ENCODE measurements at regions not wholly inside any gene's neighbourhood (a gene's known extent, or its start where the extent isn't known, plus 50 kb on each side); places are given as distances from the start of the nearest gene placed in this dataset.

DNA sequence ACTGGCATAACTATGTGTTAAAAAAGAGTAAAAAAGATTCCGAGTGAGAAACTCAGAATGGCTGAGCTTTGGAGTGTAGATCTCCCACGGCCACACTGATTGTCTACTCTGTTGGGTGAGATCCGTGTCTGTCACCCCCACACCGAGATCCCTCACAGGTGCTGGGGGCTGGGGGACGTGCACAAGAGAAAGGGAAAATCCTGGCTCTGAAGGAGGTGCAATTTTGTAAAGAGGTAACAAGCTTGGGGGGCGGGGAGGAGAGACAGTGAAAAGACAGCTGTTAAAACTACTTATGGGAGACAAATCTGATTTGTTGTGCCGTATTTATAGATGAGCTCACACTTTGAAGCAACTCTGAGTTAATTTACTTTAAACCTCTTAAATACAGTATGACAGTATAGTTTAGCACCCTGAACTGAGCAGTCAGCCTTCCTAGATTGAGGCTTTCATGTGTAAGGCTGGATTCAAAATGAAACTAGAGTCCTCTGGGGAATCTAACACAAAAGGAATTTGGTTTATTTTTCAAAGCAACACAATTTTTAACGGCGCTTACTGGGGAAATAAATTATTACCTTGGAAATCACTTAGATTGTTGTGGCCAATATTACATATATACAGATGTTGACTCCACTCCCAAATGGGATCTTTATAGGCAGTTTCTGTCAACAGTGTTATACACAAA is 167.4 kb upstream of the RGS6 start:
- TF ChIP-seq CTCF (IDR thresholded peaks at IDR 0.05; ENCODE audit: borderline replicate concordance, extremely low read depth, low read length, poor library complexity, severe bottlenecking) (no peak), EZH2 (IDR thresholded peaks at IDR 0.05; ENCODE audit: borderline replicate concordance, low read depth, low read length, severe bottlenecking) (no peak)

Data from DND-41 (cell line).